Nephron (organoid): ENCODE measurements at regions not wholly inside any gene's neighbourhood (a gene's known extent, or its start where the extent isn't known, plus 50 kb on each side); places are given as distances from the start of the nearest gene placed in this dataset.

Source experiments
- H3K27ac Mint-ChIP-seq, 3 experiments: 2 replicates each; pipeline ENCODE4 v1.8.0; 2020; ENCODE audit warnings: mixed read lengths in 3 of 3, mild to moderate bottlenecking in 2 of 3, moderate library complexity in 1 of 3
- H3K27me3 Mint-ChIP-seq: 2 replicates; pipeline ENCODE4 v1.8.0; 2021; ENCODE audit warnings: low read depth, mild to moderate bottlenecking, moderate library complexity, mixed read lengths
- H3K36me3 Mint-ChIP-seq: 2 replicates; pipeline ENCODE4 v1.8.0; 2020; ENCODE audit warnings: low read depth, mixed read lengths
- H3K4me1 Mint-ChIP-seq: 2 replicates; pipeline ENCODE4 v1.8.0; 2020; ENCODE audit warnings: mixed read lengths
- H3K4me3 Mint-ChIP-seq, 3 experiments: 2 replicates each; pipeline ENCODE4 v1.8.0; 2020; ENCODE audit warnings: mild to moderate bottlenecking in 3 of 3, mixed read lengths in 3 of 3, moderate library complexity in 2 of 3
- H3K9me3 Mint-ChIP-seq: 2 replicates; pipeline ENCODE4 v1.8.0; 2020; ENCODE audit warnings: mixed read lengths
- CTCF ChIP-seq, 3 experiments: fragments of 200-600 bp; sonication (generic); IDR thresholded peaks; one replicate each; pipeline ENCODE4 v1.5.0; 2021; ENCODE audit warnings: antibody characterized with exemption in 3 of 3; ENCODE audit not compliant: unreplicated experiment in 3 of 3

DNA sequence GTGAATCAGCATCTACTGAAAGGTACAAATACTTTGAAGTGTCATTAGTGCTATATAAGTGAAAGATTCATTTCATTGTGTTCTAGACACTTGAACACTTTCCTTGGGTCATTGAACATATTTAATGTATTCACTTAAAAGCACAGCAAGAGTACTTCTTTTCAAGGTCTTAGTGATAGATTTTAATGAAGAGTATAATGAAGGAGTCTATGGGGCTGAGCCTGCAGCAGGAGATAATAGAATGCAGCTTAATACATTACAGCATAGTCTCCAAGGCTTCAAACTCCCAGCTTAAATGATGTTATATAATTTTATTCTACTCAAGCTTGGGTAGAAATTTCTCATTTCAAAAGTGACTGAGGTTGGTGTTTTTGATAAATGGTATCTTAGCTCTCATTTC lies 66.1 kb upstream of the VEGFC start:
- no peaks in the 10 kb centered on the region for H3K36me3 Mint-ChIP-seq
- no peak for TF ChIP-seq CTCF (IDR thresholded peaks at IDR 0.05; ENCODE audit: unreplicated experiment in 3 of 3)
- H3K9me3 Mint-ChIP-seq: peaks cover 5% of the 10 kb centered on the region
- no peaks in the 10 kb centered on the region for H3K27me3 Mint-ChIP-seq
- H3K27ac Mint-ChIP-seq: no peak overlapping the region
- H3K4me3 Mint-ChIP-seq: no peak overlapping the region
- no peaks in the 10 kb centered on the region for H3K4me1 Mint-ChIP-seq

DNA sequence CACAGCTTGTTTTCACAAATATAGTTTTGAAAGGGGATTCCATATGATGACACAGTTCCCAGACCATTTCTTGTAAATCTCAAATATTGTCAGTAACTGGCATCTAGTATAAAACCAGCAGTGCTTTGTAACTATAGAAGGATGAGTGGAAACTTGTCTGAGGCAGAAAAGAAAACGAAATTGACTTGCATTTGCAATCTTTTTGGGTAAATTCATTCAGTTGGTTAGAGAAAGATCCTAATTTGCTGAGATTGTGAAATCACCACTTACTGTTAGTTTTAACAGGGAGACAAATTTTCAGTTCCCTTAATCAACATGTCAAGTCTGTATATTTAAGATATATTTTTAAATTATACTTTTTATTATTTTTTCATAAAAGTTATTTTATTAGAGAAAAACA lies 71.5 kb upstream of the VEGFC start:
- Mint-ChIP-seq H3K27me3 (no peaks in the 10 kb centered on the region), H3K36me3 (no peaks in the 10 kb centered on the region), H3K4me3 (no peak overlapping the region), H3K27ac (no peak overlapping the region), H3K4me1 (no peaks in the 10 kb centered on the region), H3K9me3 (peaks cover 5% of the 10 kb centered on the region)
- TF ChIP-seq CTCF (IDR thresholded peaks at IDR 0.05; ENCODE audit: unreplicated experiment in 3 of 3): no peak

DNA sequence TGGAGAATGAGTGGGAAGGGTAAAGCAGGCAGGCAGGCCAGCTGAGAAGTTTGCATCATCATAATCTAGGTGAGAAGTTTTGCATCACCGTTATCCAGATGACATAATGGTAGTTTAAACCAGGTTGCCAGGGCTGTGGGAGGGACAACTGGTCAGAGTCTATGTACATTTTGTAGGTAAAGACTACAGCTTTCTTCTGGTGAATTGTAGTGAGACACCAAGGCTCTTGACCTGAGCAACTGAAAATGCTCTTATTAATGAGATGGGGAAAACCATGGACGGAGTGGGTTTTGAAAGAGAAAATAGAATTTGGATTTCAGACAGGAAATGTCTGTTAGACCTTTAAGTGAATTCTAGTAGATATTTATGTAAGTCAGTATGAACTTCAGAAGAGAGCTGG lies 76.0 kb upstream of the VEGFC start:
- Mint-ChIP-seq H3K27me3 (no peaks in the 10 kb centered on the region), H3K4me3 (no peak overlapping the region), H3K36me3 (no peaks in the 10 kb centered on the region), H3K9me3 (no peaks in the 10 kb centered on the region), H3K4me1 (no peaks in the 10 kb centered on the region), H3K27ac (no peak overlapping the region)
- TF ChIP-seq CTCF (IDR thresholded peaks at IDR 0.05; ENCODE audit: unreplicated experiment in 3 of 3): no peak

GRCh38 chr4:176872461-176872860 lies 79.7 kb upstream of the VEGFC start:
- H3K27ac Mint-ChIP-seq: no peak overlapping the region
- H3K9me3 Mint-ChIP-seq: no peaks in the 10 kb centered on the region
- no peaks in the 10 kb centered on the region for H3K36me3 Mint-ChIP-seq
- no peaks in the 10 kb centered on the region for H3K27me3 Mint-ChIP-seq
- no peak overlapping the region for H3K4me3 Mint-ChIP-seq
- TF ChIP-seq CTCF (IDR thresholded peaks at IDR 0.05; ENCODE audit: unreplicated experiment in 3 of 3): no peak
- H3K4me1 Mint-ChIP-seq: no peaks in the 10 kb centered on the region

DNA sequence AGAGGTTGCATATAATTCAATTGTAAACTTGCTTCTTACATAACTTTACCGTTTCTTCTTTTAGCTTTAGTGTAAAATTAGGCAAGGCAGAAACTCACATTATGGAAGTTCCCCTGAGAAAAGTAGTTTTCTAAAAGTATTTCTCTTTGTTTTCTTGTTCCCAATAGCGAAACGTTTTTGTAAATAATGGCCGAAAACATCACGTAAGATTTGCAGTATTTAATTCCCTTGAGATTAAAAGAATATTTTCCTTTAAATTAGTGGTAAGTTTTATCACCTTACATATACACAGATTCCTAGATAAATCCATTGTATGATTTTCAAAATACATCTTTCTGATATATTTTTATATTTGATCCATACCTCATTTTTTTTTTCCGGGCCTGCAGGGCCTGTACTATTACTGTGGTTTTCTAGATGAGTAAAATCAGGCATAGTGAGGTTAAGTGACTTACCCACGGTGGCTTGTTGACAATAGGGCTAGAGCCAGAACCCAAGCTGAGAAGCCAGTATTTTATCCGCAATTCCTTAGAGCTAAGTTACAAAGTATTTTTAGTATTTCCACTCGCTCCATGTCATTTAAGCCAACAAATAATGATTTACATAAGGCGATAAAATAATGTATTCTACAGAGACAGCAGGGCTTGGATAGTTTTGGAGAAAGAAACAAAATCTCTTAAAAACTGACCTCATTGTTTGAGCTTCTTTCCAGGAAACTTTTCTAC lies 82.2 kb upstream of the VEGFC start:
- Mint-ChIP-seq H3K36me3 (no peaks in the 10 kb centered on the region), H3K27me3 (no peaks in the 10 kb centered on the region), H3K4me3 (no peak overlapping the region), H3K27ac (no peak overlapping the region), H3K9me3 (no peaks in the 10 kb centered on the region), H3K4me1 (no peaks in the 10 kb centered on the region)
- no peak for TF ChIP-seq CTCF (IDR thresholded peaks at IDR 0.05; ENCODE audit: unreplicated experiment in 3 of 3)

- no peak for TF ChIP-seq CTCF (IDR thresholded peaks at IDR 0.05; ENCODE audit: unreplicated experiment in 3 of 3)
- H3K27me3 Mint-ChIP-seq: no peaks in the 10 kb centered on the region
- no peaks in the 10 kb centered on the region for H3K36me3 Mint-ChIP-seq
Observed at GRCh38 chr4:176875446-176875930, 82.8 kb upstream of the VEGFC start.

More at GRCh38 chr4:176875446-176875930, 82.8 kb upstream of the VEGFC start:
- Mint-ChIP-seq H3K9me3 (peaks cover 2% of the 10 kb centered on the region), H3K4me1 (no peaks in the 10 kb centered on the region), H3K4me3 (no peak overlapping the region), H3K27ac (no peak overlapping the region)
